DND-41 (cell line): ENCODE measurements at regions not wholly inside any gene's neighbourhood (a gene's known extent, or its start where the extent isn't known, plus 50 kb on each side); places are given as distances from the start of the nearest gene placed in this dataset.

Experiments
- CTCF ChIP-seq: IDR thresholded peaks from 2 replicates; pipeline ENCODE4 v1.5.1; 2012; ENCODE audit warnings: borderline replicate concordance, low read length, moderate library complexity, mild to moderate bottlenecking; ENCODE audit not compliant: poor library complexity, severe bottlenecking; ENCODE audit errors: extremely low read depth
- EZH2 ChIP-seq: IDR thresholded peaks from 3 replicates; pipeline ENCODE4 v1.6.1; 2012; ENCODE audit warnings: borderline replicate concordance, low read depth, mild to moderate bottlenecking, moderate library complexity, low read length, inconsistent platforms; ENCODE audit not compliant: severe bottlenecking

- TF ChIP-seq CTCF (no peak), EZH2 (no peak)
These were observed 54.8 kb downstream of the ASCL4 start for GRCh38 chr12:107829271-107829670.
